Stimulated activated naive CD8-positive, alpha-beta T cell treated with anti-CD3 and anti-CD28 coated beads, Interleukin-15, Interleukin-2, amounts not matched to agents 100 U/mL and 50 U/mL, for 24 hours (primary cell): ENCODE measurements at regions not wholly inside any gene's neighbourhood (a gene's known extent, or its start where the extent isn't known, plus 50 kb on each side); places are given as distances from the start of the nearest gene placed in this dataset.
"Not testable (repeated sequence)": the region's sequence is repeated elsewhere in the genome, so short reads cannot be mapped to it uniquely, and the experiment has no call there.

ENCODE experiments used
- ATAC-seq: fragments of 150-1000 bp; cut with Tn5 transposase; one replicate; pipeline ENCODE4 v1.10.0; 2021
- DNase-seq: peaks from one replicate; pipeline ENCODE4 v3.0.0; 2021

- ATAC-seq (no peak), DNase-seq (no peak)
These were observed 501.5 kb downstream of the TRIB2 start for GRCh38 chr2:13218205-13218604.

- ATAC-seq (no peak), DNase-seq (no peak)
These were observed 510.8 kb downstream of the TRIB2 start for GRCh38 chr2:13227578-13227977.

GRCh38 chr2:13230221-13230620 lies 513.5 kb downstream of the TRIB2 start:
- DNase-seq (no peak), ATAC-seq (no peak)

GRCh38 chr2:13240061-13240460 lies 523.3 kb downstream of the TRIB2 start:
- DNase-seq, result no peak
- no peak for ATAC-seq

GRCh38 chr2:13240789-13241487 lies 524.2 kb downstream of the TRIB2 start:
- no peak for DNase-seq
- no peak for ATAC-seq

GRCh38 chr2:13252615-13253014 lies 535.9 kb downstream of the TRIB2 start:
- DNase-seq (no peak), ATAC-seq (no peak)

- ATAC-seq, result no peak
- no peak for DNase-seq
These were observed 538.7 kb downstream of the TRIB2 start for GRCh38 chr2:13255485-13255884.

GRCh38 chr2:13260402-13260801 lies 543.7 kb downstream of the TRIB2 start:
- ATAC-seq (no peak), DNase-seq (no peak)

- no peak for ATAC-seq
- DNase-seq, result no peak
These were observed 549.4 kb downstream of the TRIB2 start for GRCh38 chr2:13266166-13266565.

- ATAC-seq (no peak), DNase-seq (no peak)
These were observed 568.0 kb downstream of the TRIB2 start for GRCh38 chr2:13284688-13285087.

GRCh38 chr2:13289310-13289709 lies 572.6 kb downstream of the TRIB2 start:
- no peak for DNase-seq
- no peak for ATAC-seq

- DNase-seq, ATAC-seq: not testable (repeated sequence)
These were observed 591.7 kb downstream of the TRIB2 start for GRCh38 chr2:13308478-13308805.

- DNase-seq, result no peak
- ATAC-seq, result no peak
These were observed 592.3 kb downstream of the TRIB2 start for GRCh38 chr2:13308989-13309388.

GRCh38 chr2:13332060-13332459 lies 615.3 kb downstream of the TRIB2 start:
- DNase-seq (no peak), ATAC-seq (no peak)

GRCh38 chr2:13334071-13334470 lies 617.3 kb downstream of the TRIB2 start:
- not testable (repeated sequence) for DNase-seq, ATAC-seq

GRCh38 chr2:13334545-13334944 lies 617.8 kb downstream of the TRIB2 start:
- ATAC-seq (no peak), DNase-seq (no peak)

GRCh38 chr2:13335862-13336535 lies 619.3 kb downstream of the TRIB2 start:
- ATAC-seq, result no peak

GRCh38 chr2:13351068-13351467 lies 634.3 kb downstream of the TRIB2 start:
- ATAC-seq, result no peak

More at GRCh38 chr2:13335862-13336535, 619.3 kb downstream of the TRIB2 start:
- no peak for DNase-seq

GRCh38 chr2:13353083-13353482 lies 636.3 kb downstream of the TRIB2 start:
- ATAC-seq (no peak), DNase-seq (no peak)

More at GRCh38 chr2:13351068-13351467, 634.3 kb downstream of the TRIB2 start:
- DNase-seq, result no peak

- no peak for DNase-seq
- no peak for ATAC-seq
These were observed 637.3 kb downstream of the TRIB2 start for GRCh38 chr2:13354031-13354430.

- ATAC-seq, DNase-seq: not testable (repeated sequence)
These were observed 665.2 kb downstream of the TRIB2 start for GRCh38 chr2:13381928-13382327.

- ATAC-seq, DNase-seq: not testable (repeated sequence)
These were observed 672.4 kb downstream of the TRIB2 start for GRCh38 chr2:13389172-13389571.

- DNase-seq, result no peak
- ATAC-seq, result no peak
These were observed 673.9 kb downstream of the TRIB2 start for GRCh38 chr2:13390676-13391075.

GRCh38 chr2:13401312-13401711 lies 684.6 kb downstream of the TRIB2 start:
- no peak for DNase-seq
- no peak for ATAC-seq
